Mesenchymal stem cell (in vitro differentiated cells and primary cell): ENCODE measurements at regions not wholly inside any gene's neighbourhood (a gene's known extent, or its start where the extent isn't known, plus 50 kb on each side); places are given as distances from the start of the nearest gene placed in this dataset.

Experiments
- DNase-seq: peaks from one replicate; pipeline ENCODE4 v3.0.0-alpha.2; 2013
- H2AFZ ChIP-seq: one replicate; pipeline ENCODE4 v1.6.1; 2013; ENCODE audit warnings: low read depth, mild to moderate bottlenecking, control low read depth, inconsistent platforms, low read length, moderate library complexity
- H2AK5ac ChIP-seq: 2 replicates; pipeline ENCODE4 v1.6.1; 2013; ENCODE audit warnings: low read length, moderate library complexity, mild to moderate bottlenecking, inconsistent platforms; ENCODE audit not compliant: severe bottlenecking
- H2BK120ac ChIP-seq: one replicate; pipeline ENCODE4 v1.6.1; 2013; ENCODE audit warnings: low read depth, mild to moderate bottlenecking, inconsistent platforms, low read length, moderate library complexity
- H2BK12ac ChIP-seq, 2 experiments: one replicate each; pipeline ENCODE4 v1.6.1; 2013; ENCODE audit warnings: inconsistent platforms in 2 of 2, low read length in 2 of 2, mild to moderate bottlenecking in 2 of 2, moderate library complexity in 2 of 2, control low read depth in 1 of 2
- H2BK15ac ChIP-seq: one replicate; pipeline ENCODE4 v1.6.1; 2013; ENCODE audit warnings: mild to moderate bottlenecking, low read depth, inconsistent platforms; ENCODE audit not compliant: poor library complexity, severe bottlenecking
- H2BK5ac ChIP-seq: 2 replicates; pipeline ENCODE4 v1.6.1; 2013; ENCODE audit warnings: low read depth, mild to moderate bottlenecking, low read length, control low read depth, inconsistent platforms; ENCODE audit not compliant: poor library complexity, severe bottlenecking
- H3K14ac ChIP-seq, 2 experiments: one replicate each; pipeline ENCODE4 v1.6.1; 2013; ENCODE audit warnings: inconsistent platforms in 2 of 2, low read length in 2 of 2, control low read depth in 1 of 2, mild to moderate bottlenecking in 1 of 2, moderate library complexity in 1 of 2
- H3K18ac ChIP-seq, 2 experiments: one replicate each; pipeline ENCODE4 v1.6.1; 2013; ENCODE audit warnings: inconsistent platforms in 2 of 2, low read length in 2 of 2, control low read depth in 1 of 2, low read depth in 1 of 2, mild to moderate bottlenecking in 1 of 2
- H3K23ac ChIP-seq, 2 experiments: one replicate each; pipeline ENCODE4 v1.6.1; 2013; ENCODE audit warnings: inconsistent platforms in 2 of 2, low read length in 2 of 2, mild to moderate bottlenecking in 2 of 2, moderate library complexity in 2 of 2, control low read depth in 1 of 2
- H3K27ac ChIP-seq: 2 replicates; pipeline ENCODE4 v1.5.1; 2013; ENCODE audit warnings: mild to moderate bottlenecking, moderate library complexity, low read length, control low read depth, inconsistent platforms; ENCODE audit not compliant: poor library complexity, severe bottlenecking
- H3K27me3 ChIP-seq, 2 experiments: 2 replicates each; pipeline versions ENCODE4 v1.6.1 to v1.7.0; 2013; ENCODE audit warnings: low read length in 2 of 2, mild to moderate bottlenecking in 2 of 2, moderate library complexity in 2 of 2, control low read depth in 1 of 2, inconsistent platforms in 1 of 2; ENCODE audit not compliant: control insufficient read depth in 1 of 2, insufficient read depth in 1 of 2
- H3K36me3 ChIP-seq, 2 experiments: 2 replicates each; pipeline versions ENCODE4 v1.6.1 to v1.7.0; 2013; ENCODE audit warnings: low read length in 2 of 2, control low read depth in 1 of 2, inconsistent platforms in 1 of 2, low read depth in 1 of 2, mild to moderate bottlenecking in 1 of 2; ENCODE audit not compliant: insufficient read depth in 2 of 2, control insufficient read depth in 1 of 2
- H3K4ac ChIP-seq, 2 experiments: one replicate each; pipeline ENCODE4 v1.6.1; 2013; ENCODE audit warnings: inconsistent platforms in 2 of 2, low read length in 2 of 2, mild to moderate bottlenecking in 2 of 2, moderate library complexity in 2 of 2, control low read depth in 1 of 2, low read depth in 1 of 2
- H3K4me1 ChIP-seq: 2 replicates; pipeline ENCODE4 v1.6.1; 2013; ENCODE audit warnings: low read depth, low read length, control low read depth; ENCODE audit not compliant: control insufficient read depth, insufficient read depth
- H3K4me2 ChIP-seq: 2 replicates; pipeline ENCODE4 v1.6.1; 2013; ENCODE audit warnings: low read length, mild to moderate bottlenecking, inconsistent platforms; ENCODE audit not compliant: poor library complexity, severe bottlenecking
- H3K4me3 ChIP-seq, 2 experiments: 2 replicates each; pipeline versions ENCODE4 v1.5.1 to v1.7.0; 2013; ENCODE audit warnings: low read length in 2 of 2, mild to moderate bottlenecking in 2 of 2, control low read depth in 1 of 2, low read depth in 1 of 2; ENCODE audit not compliant: insufficient read depth in 1 of 2
- H3K79me1 ChIP-seq: replicated peaks from 2 replicates; pipeline ENCODE4 v1.6.1; 2013; ENCODE audit warnings: mild to moderate bottlenecking, control low read depth, low read length, inconsistent platforms; ENCODE audit not compliant: poor library complexity, severe bottlenecking
- H3K9ac ChIP-seq: 2 replicates; pipeline ENCODE4 v1.7.0; 2013; ENCODE audit warnings: mild to moderate bottlenecking, low read length, moderate library complexity
- H3K9me3 ChIP-seq: 2 replicates; pipeline ENCODE4 v1.7.0; 2013; ENCODE audit warnings: mild to moderate bottlenecking, low read length; ENCODE audit not compliant: control insufficient read depth
- H4K8ac ChIP-seq: one replicate; pipeline ENCODE4 v1.6.1; 2013; ENCODE audit warnings: inconsistent platforms, mild to moderate bottlenecking, low read length, moderate library complexity
- H4K91ac ChIP-seq: one replicate; pipeline ENCODE4 v1.6.1; 2013; ENCODE audit warnings: mild to moderate bottlenecking, low read length, inconsistent platforms
- WGBS: methylation state at CpG from one replicate; pipeline ENCODE4 v1.1.7; 2013; ENCODE audit warnings: mixed read lengths; 5-methylcytosine and 5-hydroxymethylcytosine counted together

DNA sequence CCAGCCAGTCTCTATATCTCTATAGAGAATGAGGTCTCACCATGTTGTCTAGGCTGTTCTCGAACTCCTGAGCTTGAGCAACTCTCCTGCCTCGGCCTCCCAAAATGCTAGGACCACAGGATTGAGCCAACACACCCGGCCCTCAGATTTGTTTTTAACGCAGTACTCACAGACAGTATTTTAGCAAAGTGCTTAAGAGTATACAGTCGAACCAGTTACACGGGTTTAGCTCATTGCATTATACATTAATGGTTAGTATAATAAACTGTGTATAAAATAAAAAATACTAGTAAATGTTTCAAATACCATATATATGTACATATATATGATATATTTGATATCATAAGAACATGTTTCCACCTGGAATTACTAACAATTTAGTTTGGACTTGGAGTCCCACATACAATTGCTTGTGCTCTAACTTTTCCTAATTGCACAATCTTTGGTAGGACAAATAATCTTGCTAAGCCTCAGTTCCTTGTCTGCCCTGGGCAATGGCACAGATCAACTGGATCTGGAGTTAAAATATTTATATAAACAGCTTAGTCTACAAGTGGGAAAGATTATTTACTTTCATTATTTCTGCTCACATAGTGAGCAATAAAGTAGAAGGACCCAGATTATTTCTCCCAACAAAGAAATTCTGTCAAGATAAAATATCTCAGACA is 508.9 kb upstream of the LRATD1 start:
- H3K4ac ChIP-seq: no peak overlapping the region
- 78% methylated on average over 4 of the region's 6 CpGs for WGBS
- no peak overlapping the region for H2BK15ac ChIP-seq
- no peak overlapping the region for H3K27ac ChIP-seq
- H3K4me2 ChIP-seq: no peak overlapping the region
- no peak overlapping the region for H2AK5ac ChIP-seq
- H3K14ac ChIP-seq: no peak overlapping the region
- no peak for DNase-seq
- peaks cover 8% of the 10 kb centered on the region for H3K9me3 ChIP-seq
- no peak overlapping the region for H2AFZ ChIP-seq
- H3K4me1 ChIP-seq: no peaks in the 10 kb centered on the region
- no peaks in the 10 kb centered on the region for H3K36me3 ChIP-seq
- H2BK120ac ChIP-seq: no peak overlapping the region
- H3K4me3 ChIP-seq: no peak overlapping the region
- H3K27me3 ChIP-seq: no peaks in the 10 kb centered on the region
- no peak overlapping the region for H4K91ac ChIP-seq
- no peak overlapping the region for H2BK5ac ChIP-seq
- no peak overlapping the region for H3K23ac ChIP-seq
- H3K79me1 ChIP-seq: no peaks in the 10 kb centered on the region
- no peak overlapping the region for H2BK12ac ChIP-seq
- no peak overlapping the region for H3K9ac ChIP-seq
- no peak overlapping the region for H4K8ac ChIP-seq
- H3K18ac ChIP-seq: no peak overlapping the region

DNA sequence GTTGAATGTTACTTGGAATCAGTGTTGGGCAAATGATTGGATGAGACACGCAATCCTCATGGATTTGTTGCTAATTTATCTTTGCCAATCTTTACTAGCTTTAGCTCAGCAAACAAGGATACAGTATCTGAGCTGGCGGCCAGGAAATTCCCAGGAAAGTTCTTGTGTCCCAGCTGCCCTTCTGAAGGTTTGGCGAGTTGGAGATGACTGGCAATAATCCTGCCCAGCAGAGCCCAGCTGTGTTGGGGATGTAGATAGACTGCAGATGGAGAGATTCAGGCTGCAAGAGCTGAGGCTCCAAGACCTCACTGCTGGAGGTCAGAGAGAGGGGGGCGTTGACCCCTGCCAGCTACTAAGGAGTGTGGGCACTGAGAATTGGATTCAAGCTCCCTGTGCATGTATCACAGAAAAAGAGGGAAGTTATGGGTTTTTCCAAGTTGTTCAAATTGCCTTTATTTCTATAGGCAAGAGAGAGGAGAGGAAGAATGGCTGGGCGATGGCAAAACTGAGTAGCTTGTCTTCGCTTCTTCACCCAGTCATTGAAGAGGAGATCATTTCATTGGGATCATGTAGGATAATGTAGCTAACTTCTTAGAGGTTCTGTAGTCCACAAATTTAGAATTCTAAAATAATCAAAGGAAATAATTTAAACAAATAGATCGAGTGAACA is 506.8 kb upstream of the LRATD1 start:
- no peak overlapping the region for H3K4ac ChIP-seq
- no peaks in the 10 kb centered on the region for H3K79me1 ChIP-seq
- H2BK5ac ChIP-seq: no peak overlapping the region
- no peak overlapping the region for H3K18ac ChIP-seq
- H3K9ac ChIP-seq: no peak overlapping the region
- H3K4me3 ChIP-seq: no peak overlapping the region
- no peak overlapping the region for H3K14ac ChIP-seq
- H2BK15ac ChIP-seq: no peak overlapping the region
- H3K27me3 ChIP-seq: no peaks in the 10 kb centered on the region
- no peak overlapping the region for H4K8ac ChIP-seq
- no peak overlapping the region for H3K27ac ChIP-seq
- no peaks in the 10 kb centered on the region for H3K4me1 ChIP-seq
- no peak overlapping the region for H2AFZ ChIP-seq
- no peak for DNase-seq
- no peak overlapping the region for H2BK120ac ChIP-seq
- H3K23ac ChIP-seq: no peak overlapping the region
- H3K4me2 ChIP-seq: no peak overlapping the region
- no peaks in the 10 kb centered on the region for H3K36me3 ChIP-seq
- 80% methylated on average over 5 of the region's 7 CpGs for WGBS
- H4K91ac ChIP-seq: no peak overlapping the region
- H3K9me3 ChIP-seq: peaks cover 8% of the 10 kb centered on the region
- no peak overlapping the region for H2AK5ac ChIP-seq
- H2BK12ac ChIP-seq: no peak overlapping the region

DNA sequence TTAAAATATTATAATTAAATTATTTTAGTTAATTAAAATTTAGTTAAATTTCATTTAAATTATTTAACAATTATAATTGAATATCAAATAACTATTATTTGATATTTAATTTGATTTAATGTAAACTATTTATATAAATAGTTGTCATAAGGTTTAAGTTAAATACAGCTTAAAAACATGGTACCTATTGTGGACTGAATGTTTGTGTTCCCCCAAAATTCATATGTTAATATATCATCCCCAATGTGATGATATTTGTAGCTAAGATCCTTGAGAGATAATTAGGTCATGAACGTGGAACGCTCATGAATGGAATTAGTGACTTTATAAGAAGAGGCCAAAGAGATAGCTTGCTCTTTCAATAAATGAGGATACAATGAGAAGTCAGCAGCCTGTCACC is 505.7 kb upstream of the LRATD1 start:
- Histone ChIP-seq H3K27ac (no peak overlapping the region), H3K4me1 (no peaks in the 10 kb centered on the region), H3K4ac (no peak overlapping the region), H3K79me1 (no peaks in the 10 kb centered on the region), H3K9ac (no peak overlapping the region), H3K4me2 (no peak overlapping the region), H3K14ac (no peak overlapping the region), H3K36me3 (no peaks in the 10 kb centered on the region), H2BK120ac (no peak overlapping the region), H3K23ac (no peak overlapping the region), H3K27me3 (no peaks in the 10 kb centered on the region), H4K8ac (no peak overlapping the region), H2BK15ac (no peak overlapping the region), H2BK12ac (no peak overlapping the region), H3K18ac (no peak overlapping the region), H3K4me3 (no peak overlapping the region), H2AK5ac (no peak overlapping the region), H3K9me3 (peaks cover 8% of the 10 kb centered on the region), H2BK5ac (no peak overlapping the region), H4K91ac (no peak overlapping the region), H2AFZ (no peak overlapping the region)
- no CpG with 5 or more reads among the region's 2 CpGs for WGBS
- no peak for DNase-seq

DNA sequence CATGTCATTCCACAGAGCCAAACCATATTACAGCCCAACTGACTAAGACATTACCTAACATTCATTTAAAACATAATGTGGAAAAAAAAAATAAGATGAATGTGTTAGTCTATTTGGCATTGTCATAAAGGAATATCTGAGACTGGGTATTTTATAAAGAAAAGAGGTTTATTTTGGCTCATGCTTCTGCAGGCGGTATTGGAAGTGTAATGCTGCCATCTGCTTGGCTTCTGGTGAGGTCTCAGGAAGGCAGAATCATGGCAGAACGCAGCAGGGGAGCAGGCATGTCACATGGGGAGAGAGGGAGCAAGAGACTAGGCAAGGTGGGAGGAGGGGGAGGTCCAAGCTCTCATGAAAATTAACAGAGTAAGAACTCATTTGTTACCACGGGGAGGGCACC is 504.8 kb upstream of the LRATD1 start:
- H3K4me1 ChIP-seq: no peaks in the 10 kb centered on the region
- no peak overlapping the region for H3K27ac ChIP-seq
- no peak overlapping the region for H3K23ac ChIP-seq
- H2BK12ac ChIP-seq: no peak overlapping the region
- peaks cover 8% of the 10 kb centered on the region for H3K9me3 ChIP-seq
- WGBS: 51% methylated on average over 2 of the region's 3 CpGs
- H3K27me3 ChIP-seq: no peaks in the 10 kb centered on the region
- H3K14ac ChIP-seq: no peak overlapping the region
- no peak overlapping the region for H4K91ac ChIP-seq
- no peak overlapping the region for H3K9ac ChIP-seq
- H2AFZ ChIP-seq: no peak overlapping the region
- H2BK15ac ChIP-seq: no peak overlapping the region
- H3K4me3 ChIP-seq: no peak overlapping the region
- no peak overlapping the region for H3K18ac ChIP-seq
- H2BK120ac ChIP-seq: no peak overlapping the region
- H4K8ac ChIP-seq: no peak overlapping the region
- no peak overlapping the region for H3K4me2 ChIP-seq
- H2AK5ac ChIP-seq: no peak overlapping the region
- no peaks in the 10 kb centered on the region for H3K79me1 ChIP-seq
- H3K36me3 ChIP-seq: no peaks in the 10 kb centered on the region
- no peak for DNase-seq
- no peak overlapping the region for H3K4ac ChIP-seq
- H2BK5ac ChIP-seq: no peak overlapping the region
